HG02571 (cell line): ENCODE measurements at regions not wholly inside any gene's neighbourhood (a gene's known extent, or its start where the extent isn't known, plus 50 kb on each side); places are given as distances from the start of the nearest gene placed in this dataset.
"Not testable (repeated sequence)": the region's sequence is repeated elsewhere in the genome, so short reads cannot be mapped to it uniquely, and the experiment has no call there.

Source experiments
- ATAC-seq: cut with Tn5 transposase; IDR thresholded peaks from one replicate; pipeline ENCODE4 v1.9.1; 2021; ENCODE audit warnings: mild to moderate bottlenecking, moderate library complexity; ENCODE audit not compliant: unreplicated experiment

GRCh38 chr10:65360497-65360896 is 1565.3 kb upstream of the LRRTM3 start:
- no peak for ATAC-seq

GRCh38 chr10:65365878-65366277 is 1560.0 kb upstream of the LRRTM3 start:
- ATAC-seq, result no peak

- no peak for ATAC-seq
These were observed 1558.1 kb upstream of the LRRTM3 start for GRCh38 chr10:65367706-65368105.

- no peak for ATAC-seq
These were observed 1550.3 kb upstream of the LRRTM3 start for GRCh38 chr10:65375528-65375927.

- no peak for ATAC-seq
These were observed 1548.1 kb upstream of the LRRTM3 start for GRCh38 chr10:65377687-65378086.

- no peak for ATAC-seq
These were observed 1531.1 kb upstream of the LRRTM3 start for GRCh38 chr10:65394502-65395297.

- no peak for ATAC-seq
These were observed 1530.2 kb upstream of the LRRTM3 start for GRCh38 chr10:65395631-65396030.

- ATAC-seq, result no peak
These were observed 1528.8 kb upstream of the LRRTM3 start for GRCh38 chr10:65396997-65397396.

GRCh38 chr10:65408401-65408800 is 1517.4 kb upstream of the LRRTM3 start:
- no peak for ATAC-seq

GRCh38 chr10:65413001-65413400 is 1512.8 kb upstream of the LRRTM3 start:
- ATAC-seq, result no peak

- no peak for ATAC-seq
These were observed 1510.5 kb upstream of the LRRTM3 start for GRCh38 chr10:65415318-65415717.

GRCh38 chr10:65416094-65416493 is 1509.7 kb upstream of the LRRTM3 start:
- no peak for ATAC-seq

GRCh38 chr10:65419629-65420028 is 1506.2 kb upstream of the LRRTM3 start:
- no peak for ATAC-seq

- ATAC-seq, result no peak
These were observed 1502.8 kb upstream of the LRRTM3 start for GRCh38 chr10:65423043-65423442.

- ATAC-seq, result not testable (repeated sequence)
These were observed 1496.5 kb upstream of the LRRTM3 start for GRCh38 chr10:65429381-65429780.

GRCh38 chr10:65430979-65431378 is 1494.9 kb upstream of the LRRTM3 start:
- ATAC-seq, result no peak

- no peak for ATAC-seq
These were observed 1454.8 kb upstream of the LRRTM3 start for GRCh38 chr10:65470986-65471385.

- ATAC-seq, result no peak
These were observed 1443.0 kb upstream of the LRRTM3 start for GRCh38 chr10:65482848-65483247.

- no peak for ATAC-seq
These were observed 1434.0 kb upstream of the LRRTM3 start for GRCh38 chr10:65491799-65492198.

- ATAC-seq, result no peak
These were observed 1429.3 kb upstream of the LRRTM3 start for GRCh38 chr10:65496541-65496940.

GRCh38 chr10:65497837-65498236 is 1428.0 kb upstream of the LRRTM3 start:
- no peak for ATAC-seq

- ATAC-seq, result no peak
These were observed 1425.1 kb upstream of the LRRTM3 start for GRCh38 chr10:65500716-65501115.

GRCh38 chr10:65501259-65501658 is 1424.6 kb upstream of the LRRTM3 start:
- no peak for ATAC-seq
